GM12872 (cell line): ENCODE measurements at regions not wholly inside any gene's neighbourhood (a gene's known extent, or its start where the extent isn't known, plus 50 kb on each side); places are given as distances from the start of the nearest gene placed in this dataset.

ENCODE experiments used
- CTCF ChIP-seq: IDR thresholded peaks from 3 replicates; pipeline ENCODE4 v1.5.1; 2011; ENCODE audit warnings: low read depth, mild to moderate bottlenecking, low read length, moderate library complexity; ENCODE audit not compliant: insufficient read depth

DNA sequence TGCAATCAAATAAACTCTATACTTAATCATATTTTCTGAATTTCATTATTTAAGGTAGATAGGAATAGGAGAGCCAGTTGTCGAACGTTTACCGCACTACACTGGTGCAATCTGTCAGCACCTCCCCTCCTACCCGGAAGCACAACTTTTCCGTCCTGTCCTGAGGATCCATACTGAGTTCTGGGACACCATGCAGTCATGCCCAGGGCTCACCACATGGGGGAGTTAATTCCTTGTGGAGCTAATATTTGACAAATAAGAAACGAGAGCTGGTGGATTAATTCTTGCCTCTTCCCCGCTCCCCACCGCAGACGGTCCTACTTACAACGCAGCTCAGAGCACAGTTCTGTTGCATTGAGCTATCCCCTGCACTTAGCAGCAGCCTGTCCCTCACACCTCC lies 107.7 kb upstream of the RALGAPA2 start:
- TF ChIP-seq CTCF = peak; percentile 48; the same call in 2 of the 3 replicates

DNA sequence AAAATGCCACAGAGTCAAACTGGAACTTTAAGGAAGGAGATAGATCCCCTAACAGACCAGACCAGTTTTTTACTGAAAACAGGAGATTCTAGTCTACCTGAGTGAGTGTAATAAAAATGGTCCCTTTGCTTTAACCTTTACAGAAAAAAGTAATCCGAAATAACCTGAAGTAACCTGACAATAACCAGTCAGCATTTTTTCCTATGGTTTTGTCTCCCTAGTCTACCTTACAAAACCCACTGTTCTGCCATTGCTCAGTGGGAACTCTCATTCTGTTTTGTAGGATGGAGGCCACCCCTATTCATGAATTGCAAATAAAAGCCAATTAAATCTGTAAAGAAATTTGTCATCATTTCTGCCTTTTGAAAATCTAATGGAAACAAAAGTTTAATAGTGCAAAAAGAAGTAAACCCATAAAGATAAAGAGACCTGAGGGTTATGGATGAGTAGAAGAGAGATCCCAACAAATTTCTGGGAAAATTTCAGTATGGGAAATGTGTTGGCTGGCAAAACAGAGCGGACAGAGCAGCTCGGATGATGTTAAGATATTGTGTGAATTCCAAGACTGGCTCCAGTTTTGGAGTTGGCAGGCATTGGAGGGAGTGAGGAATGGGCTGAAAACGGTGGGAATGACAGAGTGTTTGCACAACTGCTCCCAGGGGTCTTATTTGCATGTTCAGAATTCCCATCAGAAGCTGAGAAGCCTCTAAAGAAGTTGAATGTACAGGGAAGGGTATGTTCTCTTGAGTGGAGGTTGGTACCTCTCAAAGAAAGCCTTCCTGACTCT lies 104.7 kb upstream of the RALGAPA2 start:
- TF ChIP-seq CTCF = no peak

- no peak for TF ChIP-seq CTCF
Measured at GRCh38 chr20:20815711-20816455, 103.4 kb upstream of the RALGAPA2 start.

DNA sequence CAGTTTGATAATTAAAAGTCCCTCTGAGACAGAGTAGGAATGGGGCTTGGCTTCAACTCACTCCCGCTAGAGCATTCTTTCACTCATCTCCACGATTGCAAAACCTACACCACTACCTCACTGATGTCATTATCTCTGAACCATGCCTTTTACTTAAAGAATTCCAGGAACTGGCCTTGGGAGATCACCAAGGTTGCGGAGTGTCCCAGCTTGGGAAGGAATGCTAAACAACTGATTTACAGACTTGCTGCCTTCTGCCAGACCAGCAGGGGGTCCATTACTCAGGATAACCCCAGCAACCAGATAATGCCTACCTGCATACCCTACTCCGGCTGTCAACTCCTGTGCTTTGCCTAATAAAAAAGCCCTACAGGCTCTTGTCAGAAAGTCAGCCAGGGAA lies 102.2 kb upstream of the RALGAPA2 start:
- TF ChIP-seq CTCF = 0 out of 3 replicates have a peak, but pooled peaks have one; percentile 6

DNA sequence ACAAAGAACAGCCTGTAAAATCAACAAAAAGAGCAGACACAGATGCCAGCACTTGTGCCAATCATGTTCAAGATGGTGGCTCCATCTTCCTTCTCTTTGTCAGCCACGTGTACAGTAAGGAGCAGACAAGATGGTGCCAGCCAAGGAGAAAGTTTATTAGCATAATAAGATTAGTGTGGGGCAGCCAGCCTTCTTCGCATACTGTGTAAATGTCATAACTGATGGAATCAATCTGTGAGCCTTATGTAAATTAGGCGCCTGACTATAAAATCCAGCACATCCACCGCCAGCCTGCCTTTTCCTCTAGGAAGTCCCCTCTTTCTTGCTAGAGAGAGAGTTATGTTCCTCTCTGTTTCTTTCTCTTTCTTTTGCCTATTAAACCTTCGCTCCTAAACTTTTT lies 99.7 kb upstream of the RALGAPA2 start:
- no peak for TF ChIP-seq CTCF

- TF ChIP-seq CTCF = no peak
Measured at GRCh38 chr20:20808016-20808415, 95.6 kb upstream of the RALGAPA2 start.
